Lung (tissue), 11 donors: ENCODE measurements at regions not wholly inside any gene's neighbourhood (a gene's known extent, or its start where the extent isn't known, plus 50 kb on each side); places are given as distances from the start of the nearest gene placed in this dataset.

ENCODE experiments used
- ATAC-seq: fragments of 200-7000 bp; cut with Tn5 transposase; one replicate; pipeline ENCODE4 v1.9.1; 2020; ENCODE audit warnings: moderate number of reproducible peaks; ENCODE audit not compliant: insufficient read depth, low FRiP score
- DNase-seq, 3 donors: peaks; one replicate each; pipeline ENCODE4 v3.0.0-alpha.2; 2013 to 2017
- H3K27ac ChIP-seq, 2 donors: one replicate each; pipeline ENCODE4 v1.5.1; 2013; ENCODE audit warnings: mild to moderate bottlenecking in 2 of 2, moderate library complexity in 2 of 2, control low read depth in 1 of 2, inconsistent platforms in 1 of 2, low read depth in 1 of 2, low read length in 1 of 2
- H3K27me3 ChIP-seq, 3 donors: one replicate each; pipeline ENCODE4 v1.5.1; 2013; ENCODE audit warnings: low read length in 2 of 3; ENCODE audit not compliant: control insufficient read depth in 3 of 3, insufficient read depth in 3 of 3
- H3K36me3 ChIP-seq, 4 donors: one replicate each; pipeline ENCODE4 v1.5.1; 2013; ENCODE audit warnings: low read length in 4 of 4, mild to moderate bottlenecking in 1 of 4, moderate library complexity in 1 of 4; ENCODE audit not compliant: control insufficient read depth in 4 of 4, insufficient read depth in 4 of 4
- H3K4me1 ChIP-seq, 5 donors: one replicate each; pipeline ENCODE4 v1.5.1; 2013; ENCODE audit warnings: low read length in 5 of 5, mild to moderate bottlenecking in 2 of 5, moderate library complexity in 1 of 5; ENCODE audit not compliant: control insufficient read depth in 5 of 5, insufficient read depth in 5 of 5
- H3K4me3 ChIP-seq: one replicate; pipeline ENCODE4 v1.5.1; 2013; ENCODE audit warnings: mild to moderate bottlenecking, control low read depth, moderate library complexity
- H3K9ac ChIP-seq, 2 donors: one replicate each; pipeline ENCODE4 v1.5.1; 2013; ENCODE audit warnings: low read length in 2 of 2, control low read depth in 1 of 2; ENCODE audit not compliant: insufficient read depth in 1 of 2
- H3K9me3 ChIP-seq, 4 donors: one replicate each; pipeline ENCODE4 v1.5.1; 2013; ENCODE audit warnings: low read length in 3 of 4, mild to moderate bottlenecking in 1 of 4, moderate library complexity in 1 of 4; ENCODE audit not compliant: control insufficient read depth in 4 of 4, insufficient read depth in 3 of 4
- WGBS, 2 donors: extraction: QIAGEN DNeasy Blood & Tissue Kit; methylation state at CpG; one replicate each; pipeline ENCODE4 v1.1.7; 2013; 5-methylcytosine and 5-hydroxymethylcytosine counted together
- TF ChIP-seq, protein P1 (sequence below): IDR thresholded peaks from 2 replicates; pipeline ENCODE4 v1.5.1; 2012; ENCODE audit warnings: mild to moderate bottlenecking; ENCODE audit errors: control extremely low read depth, extremely low read depth
- donor health status: control.
- donor health status: control.
- donor health status: Bipolar disorder and iron deficiency.
- donor health status: healthy.
- donor health status: DM: yes; HTN: yes; CAD: no.

DNA sequence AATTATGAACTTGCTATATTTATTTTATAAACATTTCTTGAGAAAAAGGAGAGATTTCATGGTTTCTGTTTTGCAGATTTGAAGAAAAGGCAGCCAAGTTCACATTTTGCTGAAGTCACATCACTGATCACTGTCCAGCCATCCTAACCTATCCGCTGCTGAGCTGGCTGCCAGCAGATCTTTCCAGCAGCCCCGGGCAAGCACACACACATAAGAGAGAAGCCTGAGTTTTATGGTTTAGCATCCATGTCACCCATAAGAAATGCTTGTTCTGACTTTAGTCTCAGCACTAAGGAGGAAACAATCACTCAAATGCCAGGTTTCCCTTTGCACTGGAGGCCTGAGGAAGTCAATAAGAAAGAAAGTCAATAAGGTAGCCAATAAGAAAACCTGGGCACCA is 287.1 kb downstream of the SMOC2 start:
- Histone ChIP-seq H3K27ac (no peak overlapping the region), H3K9ac (no peak overlapping the region), H3K4me1 (no peaks in the 10 kb centered on the region), H3K4me3 (no peak overlapping the region), H3K27me3 (peaks cover 0 to 36% (median 8%) of the 10 kb centered on the region in 3 donors), H3K9me3 (peaks cover 0 to 11% (median 0%) of the 10 kb centered on the region in 4 donors), H3K36me3 (no peaks in the 10 kb centered on the region)
- WGBS, 2 donors = 68 to 80% methylated on average over 2 of the region's 2 CpGs
- TF ChIP-seq, protein P1, sequence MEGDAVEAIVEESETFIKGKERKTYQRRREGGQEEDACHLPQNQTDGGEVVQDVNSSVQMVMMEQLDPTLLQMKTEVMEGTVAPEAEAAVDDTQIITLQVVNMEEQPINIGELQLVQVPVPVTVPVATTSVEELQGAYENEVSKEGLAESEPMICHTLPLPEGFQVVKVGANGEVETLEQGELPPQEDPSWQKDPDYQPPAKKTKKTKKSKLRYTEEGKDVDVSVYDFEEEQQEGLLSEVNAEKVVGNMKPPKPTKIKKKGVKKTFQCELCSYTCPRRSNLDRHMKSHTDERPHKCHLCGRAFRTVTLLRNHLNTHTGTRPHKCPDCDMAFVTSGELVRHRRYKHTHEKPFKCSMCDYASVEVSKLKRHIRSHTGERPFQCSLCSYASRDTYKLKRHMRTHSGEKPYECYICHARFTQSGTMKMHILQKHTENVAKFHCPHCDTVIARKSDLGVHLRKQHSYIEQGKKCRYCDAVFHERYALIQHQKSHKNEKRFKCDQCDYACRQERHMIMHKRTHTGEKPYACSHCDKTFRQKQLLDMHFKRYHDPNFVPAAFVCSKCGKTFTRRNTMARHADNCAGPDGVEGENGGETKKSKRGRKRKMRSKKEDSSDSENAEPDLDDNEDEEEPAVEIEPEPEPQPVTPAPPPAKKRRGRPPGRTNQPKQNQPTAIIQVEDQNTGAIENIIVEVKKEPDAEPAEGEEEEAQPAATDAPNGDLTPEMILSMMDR = no peak
- DNase-seq (no peak), ATAC-seq (no peak)

DNA sequence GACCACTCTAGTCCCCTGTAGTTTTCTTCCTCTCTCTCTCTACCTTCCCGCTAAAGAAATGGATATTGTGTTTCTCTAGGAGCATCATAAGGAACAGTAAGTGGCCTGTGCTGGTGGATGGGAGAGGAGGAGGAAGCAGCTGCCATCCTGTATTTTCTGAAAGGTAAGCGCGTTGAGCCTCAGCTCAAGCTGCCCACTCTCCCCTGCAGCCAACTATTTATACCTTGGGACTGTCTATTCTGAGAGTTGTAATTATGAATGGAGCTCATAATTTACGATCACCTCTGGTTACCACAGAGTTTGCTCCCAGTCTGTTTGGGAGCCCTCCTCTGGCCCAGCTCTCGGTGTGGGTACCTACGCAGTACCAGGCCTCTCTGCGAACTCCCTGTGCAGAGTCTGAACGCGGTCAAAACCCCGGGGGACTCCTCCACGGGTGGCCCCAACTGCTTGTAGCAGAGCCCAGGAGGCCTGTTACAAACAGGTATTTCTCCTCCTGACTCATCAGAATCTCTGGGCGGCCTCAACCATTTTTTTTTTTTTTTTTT is 285.4 kb downstream of the SMOC2 start:
- WGBS, 2 donors = 90 to 96% methylated on average over 12 of the region's 12 CpGs
- no peaks in the 10 kb centered on the region for H3K36me3 ChIP-seq
- H3K27ac ChIP-seq = no peak overlapping the region
- ATAC-seq (no peak), DNase-seq (no peak)
- H3K9ac ChIP-seq = no peak overlapping the region
- no peaks in the 10 kb centered on the region for H3K4me1 ChIP-seq
- peaks cover 0 to 14% (median 0%) of the 10 kb centered on the region in 4 donors for H3K9me3 ChIP-seq
- no peak overlapping the region for H3K4me3 ChIP-seq
- H3K27me3 ChIP-seq = peaks cover 0 to 38% (median 8%) of the 10 kb centered on the region in 3 donors
- TF ChIP-seq, protein P1 = no peak

DNA sequence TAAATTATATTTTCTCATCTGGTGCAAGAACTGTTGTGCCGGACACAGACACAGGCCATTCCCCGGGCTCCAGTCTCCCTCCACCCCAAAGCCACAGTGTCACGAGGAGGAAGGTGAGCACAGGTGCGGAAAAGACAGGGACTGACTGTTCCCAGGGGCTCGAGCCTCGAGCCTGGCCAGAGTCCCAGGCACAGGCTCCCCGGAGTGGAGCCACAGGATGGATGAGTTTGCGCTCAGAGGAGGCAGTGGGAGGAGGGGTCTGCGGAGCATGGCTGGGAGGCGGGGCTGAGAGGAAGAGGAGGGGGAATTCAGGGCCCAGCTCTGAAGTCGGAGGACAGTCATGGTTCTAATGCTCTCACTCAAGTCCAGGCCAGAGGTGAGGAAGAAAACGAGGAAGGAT is 284.8 kb downstream of the SMOC2 start:
- Histone ChIP-seq H3K9ac (no peak overlapping the region), H3K27me3 (peaks cover 0 to 33% (median 6%) of the 10 kb centered on the region in 3 donors), H3K4me1 (no peaks in the 10 kb centered on the region), H3K36me3 (no peaks in the 10 kb centered on the region), H3K9me3 (peaks cover 0 to 14% (median 0%) of the 10 kb centered on the region in 4 donors), H3K27ac (no peak overlapping the region), H3K4me3 (no peak overlapping the region)
- DNase-seq = peak in 1 of 3 donors; percentile 16
- TF ChIP-seq, protein P1 = no peak
- 61 to 62% methylated on average over 12 of the region's 12 CpGs for WGBS, 2 donors
- ATAC-seq = no peak
